ENCODE measurements at regions not wholly inside any gene's neighbourhood (a gene's known extent, or its start where the extent isn't known, plus 50 kb on each side); places are given as distances from the start of the nearest gene placed in this dataset.

DNA sequence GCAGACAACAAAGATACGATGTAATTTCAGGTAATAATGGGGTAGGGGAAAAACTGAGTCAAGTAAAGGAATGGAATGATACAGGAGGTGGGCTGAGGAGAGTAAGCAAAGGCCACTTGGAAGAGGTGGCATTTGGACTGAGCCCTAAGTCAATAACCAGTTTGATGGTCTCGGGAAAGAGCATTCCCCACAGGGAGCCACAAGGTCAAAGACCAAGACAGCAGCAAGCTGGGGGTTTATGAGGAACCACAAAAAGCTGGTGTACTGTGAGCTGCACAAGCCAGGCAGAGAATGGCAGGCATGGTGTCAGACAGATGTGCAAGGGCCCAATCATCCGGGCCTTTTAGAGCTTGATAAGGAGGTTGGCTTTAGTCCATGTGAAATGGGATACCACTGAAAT, 98.7 kb downstream of the NOC3L start:
- H3K27me3 ChIP-seq (ENCODE audit: control insufficient read depth, insufficient read depth, low read length): no peaks in the 10 kb centered on the region
- no peak overlapping the region for H3K4me3 ChIP-seq (ENCODE audit: low read length in 3 of 3)
- FAIRE-seq (no peak), DNase-seq (no peak)
- H3K27ac ChIP-seq (ENCODE audit: low read depth in 2 of 2, low read length in 2 of 2): no peak overlapping the region
- TF ChIP-seq, protein P1, sequence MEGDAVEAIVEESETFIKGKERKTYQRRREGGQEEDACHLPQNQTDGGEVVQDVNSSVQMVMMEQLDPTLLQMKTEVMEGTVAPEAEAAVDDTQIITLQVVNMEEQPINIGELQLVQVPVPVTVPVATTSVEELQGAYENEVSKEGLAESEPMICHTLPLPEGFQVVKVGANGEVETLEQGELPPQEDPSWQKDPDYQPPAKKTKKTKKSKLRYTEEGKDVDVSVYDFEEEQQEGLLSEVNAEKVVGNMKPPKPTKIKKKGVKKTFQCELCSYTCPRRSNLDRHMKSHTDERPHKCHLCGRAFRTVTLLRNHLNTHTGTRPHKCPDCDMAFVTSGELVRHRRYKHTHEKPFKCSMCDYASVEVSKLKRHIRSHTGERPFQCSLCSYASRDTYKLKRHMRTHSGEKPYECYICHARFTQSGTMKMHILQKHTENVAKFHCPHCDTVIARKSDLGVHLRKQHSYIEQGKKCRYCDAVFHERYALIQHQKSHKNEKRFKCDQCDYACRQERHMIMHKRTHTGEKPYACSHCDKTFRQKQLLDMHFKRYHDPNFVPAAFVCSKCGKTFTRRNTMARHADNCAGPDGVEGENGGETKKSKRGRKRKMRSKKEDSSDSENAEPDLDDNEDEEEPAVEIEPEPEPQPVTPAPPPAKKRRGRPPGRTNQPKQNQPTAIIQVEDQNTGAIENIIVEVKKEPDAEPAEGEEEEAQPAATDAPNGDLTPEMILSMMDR (IDR thresholded peaks at IDR 0.05; ENCODE audit: borderline replicate concordance, extremely low read depth, insufficient read depth): no peak
- no peak overlapping the region for H3K9ac ChIP-seq (ENCODE audit: low read length in 3 of 3)
- intact Hi-C loops (cut with DNase I): no loop called here
- no peaks in the 10 kb centered on the region for H3K9me3 ChIP-seq (ENCODE audit: control insufficient read depth in 2 of 3, insufficient read depth in 1 of 3, low read length in 3 of 3)
- no peaks in the 10 kb centered on the region for H3K36me3 ChIP-seq (ENCODE audit: control insufficient read depth in 2 of 3, insufficient read depth in 3 of 3, low read length in 3 of 3)
- no peaks in the 10 kb centered on the region for H3K4me1 ChIP-seq (ENCODE audit: control insufficient read depth in 2 of 3, insufficient read depth in 2 of 3, low read depth in 1 of 3, low read length in 3 of 3)

GRCh38 chr10:94266091-94266490, 96.6 kb downstream of the NOC3L start:
- FAIRE-seq (no peak), DNase-seq (peak in 1 of 5 donors; percentile 25)
- H3K9ac ChIP-seq (ENCODE audit: low read length in 3 of 3): no peak overlapping the region
- no peak overlapping the region for H3K4me3 ChIP-seq (ENCODE audit: low read length in 3 of 3)
- H3K27ac ChIP-seq (ENCODE audit: low read depth in 2 of 2, low read length in 2 of 2): no peak overlapping the region
- no peaks in the 10 kb centered on the region for H3K27me3 ChIP-seq (ENCODE audit: control insufficient read depth, insufficient read depth, low read length)
- TF ChIP-seq, protein P1 (IDR thresholded peaks at IDR 0.05; ENCODE audit: borderline replicate concordance, extremely low read depth, insufficient read depth): no peak
- H3K36me3 ChIP-seq (ENCODE audit: control insufficient read depth in 2 of 3, insufficient read depth in 3 of 3, low read length in 3 of 3): no peaks in the 10 kb centered on the region
- no peaks in the 10 kb centered on the region for H3K4me1 ChIP-seq (ENCODE audit: control insufficient read depth in 2 of 3, insufficient read depth in 2 of 3, low read depth in 1 of 3, low read length in 3 of 3)
- no peaks in the 10 kb centered on the region for H3K9me3 ChIP-seq (ENCODE audit: control insufficient read depth in 2 of 3, insufficient read depth in 1 of 3, low read length in 3 of 3)
- intact Hi-C loops (cut with DNase I): no loop called here

- intact Hi-C loops (cut with DNase I): no loop called here
- Histone ChIP-seq H3K27ac (ENCODE audit: low read depth in 2 of 2, low read length in 2 of 2) (no peak overlapping the region), H3K27me3 (ENCODE audit: control insufficient read depth, insufficient read depth, low read length) (no peaks in the 10 kb centered on the region), H3K9me3 (ENCODE audit: control insufficient read depth in 2 of 3, insufficient read depth in 1 of 3, low read length in 3 of 3) (peaks cover 0 to 6% (median 0%) of the 10 kb centered on the region in 3 donors), H3K4me1 (ENCODE audit: control insufficient read depth in 2 of 3, insufficient read depth in 2 of 3, low read depth in 1 of 3, low read length in 3 of 3) (no peaks in the 10 kb centered on the region), H3K36me3 (ENCODE audit: control insufficient read depth in 2 of 3, insufficient read depth in 3 of 3, low read length in 3 of 3) (no peaks in the 10 kb centered on the region), H3K9ac (ENCODE audit: low read length in 3 of 3) (no peak overlapping the region), H3K4me3 (ENCODE audit: low read length in 3 of 3) (no peak overlapping the region)
- no peak for DNase-seq
- no peak for FAIRE-seq
- TF ChIP-seq, protein P1 (IDR thresholded peaks at IDR 0.05; ENCODE audit: borderline replicate concordance, extremely low read depth, insufficient read depth): no peak
Observed at GRCh38 chr10:94268652-94269051, 94.1 kb downstream of the NOC3L start.

DNA sequence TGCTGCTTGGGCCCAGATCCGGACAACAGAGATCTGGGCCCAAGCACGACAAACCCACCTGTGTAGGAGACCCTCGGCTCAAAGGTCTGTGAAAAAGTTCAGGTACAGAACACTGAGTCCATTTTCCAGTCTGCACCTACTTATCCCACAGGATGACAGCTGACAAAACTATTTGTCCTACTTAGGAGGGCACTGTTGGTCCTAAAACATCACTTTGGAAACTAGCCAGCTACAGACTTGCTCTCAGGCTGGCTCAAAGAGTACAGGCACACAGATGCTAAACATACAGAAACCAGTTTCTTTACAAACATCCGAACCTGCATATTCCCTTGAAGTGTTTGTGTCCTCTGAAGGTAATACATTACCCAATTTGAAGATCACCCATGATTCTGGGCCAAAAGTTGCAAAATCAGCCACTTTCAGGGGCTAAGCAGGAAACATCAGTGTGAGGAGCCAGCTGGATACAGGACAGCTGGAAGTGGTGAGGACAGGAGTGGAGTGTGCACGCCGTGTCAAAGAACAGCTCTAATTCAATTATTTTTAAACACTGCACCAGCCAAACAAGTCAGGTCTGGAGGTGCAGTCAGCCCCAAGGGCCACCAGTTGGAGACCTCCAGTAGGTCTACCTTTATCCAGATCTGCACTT, 88.5 kb downstream of the NOC3L start:
- H3K9me3 ChIP-seq (ENCODE audit: control insufficient read depth in 2 of 3, insufficient read depth in 1 of 3, low read length in 3 of 3): peaks cover 0 to 6% (median 0%) of the 10 kb centered on the region in 3 donors
- no peak overlapping the region for H3K9ac ChIP-seq (ENCODE audit: low read length in 3 of 3)
- intact Hi-C loops (cut with DNase I): no loop called here
- TF ChIP-seq, protein P1 (IDR thresholded peaks at IDR 0.05; ENCODE audit: borderline replicate concordance, extremely low read depth, insufficient read depth): no peak
- H3K27me3 ChIP-seq (ENCODE audit: control insufficient read depth, insufficient read depth, low read length): no peaks in the 10 kb centered on the region
- no peak for FAIRE-seq
- no peak for DNase-seq
- no peaks in the 10 kb centered on the region for H3K36me3 ChIP-seq (ENCODE audit: control insufficient read depth in 2 of 3, insufficient read depth in 3 of 3, low read length in 3 of 3)
- no peak overlapping the region for H3K4me3 ChIP-seq (ENCODE audit: low read length in 3 of 3)
- no peak overlapping the region for H3K27ac ChIP-seq (ENCODE audit: low read depth in 2 of 2, low read length in 2 of 2)
- H3K4me1 ChIP-seq (ENCODE audit: control insufficient read depth in 2 of 3, insufficient read depth in 2 of 3, low read depth in 1 of 3, low read length in 3 of 3): peaks cover 0 to 2% (median 0%) of the 10 kb centered on the region in 3 donors
